Activated CD8-positive, alpha-beta memory T cell treated with anti-CD3 and anti-CD28 coated beads for 36 hours (primary cell): ENCODE measurements at regions not wholly inside any gene's neighbourhood (a gene's known extent, or its start where the extent isn't known, plus 50 kb on each side); places are given as distances from the start of the nearest gene placed in this dataset.

Experiments used
- CTCF ChIA-PET: fragments of 350-600 bp; sonication (Branson Sonifier 250); formaldehyde crosslinking; loops from one replicate; lab custom pipeline; 2021; ENCODE audit warnings: antibody characterized with exemption; lab: Charles Lee
- POLR2A ChIA-PET: fragments of 350-600 bp; sonication (Branson Sonifier 250); formaldehyde crosslinking; loops from one replicate; lab custom pipeline; 2021; ENCODE audit warnings: antibody characterized with exemption; lab: Charles Lee

- ChIA-PET POLR2A (no interaction called here), CTCF (interaction anchor here (1.2 kb wide), 1 partner anchor 147 kb away, joined by 3 read pairs; no protein-coding TSS in a partner anchor)
Measured at GRCh38 chr11:45083544-45084087, 62.8 kb upstream of the PRDM11 start.

GRCh38 chr11:45085646-45086501 is 60.6 kb upstream of the PRDM11 start:
- ChIA-PET CTCF (no interaction called here), POLR2A (no interaction called here)

- CTCF ChIA-PET = no interaction called here
- POLR2A ChIA-PET = no interaction called here
Measured at GRCh38 chr11:45086526-45086925, 59.9 kb upstream of the PRDM11 start.

GRCh38 chr11:45087086-45087899 is 59.1 kb upstream of the PRDM11 start:
- POLR2A ChIA-PET = no interaction called here
- CTCF ChIA-PET = interaction anchor here (1.2 to 1.5 kb wide), 3 partner anchors 16 to 151 kb away, joined by 3 to 4 read pairs (median 3); no protein-coding TSS in a partner anchor

- POLR2A ChIA-PET = no interaction called here
Measured at GRCh38 chr11:45087900-45088160, 58.6 kb upstream of the PRDM11 start.

GRCh38 chr11:45089251-45089650 is 57.2 kb upstream of the PRDM11 start:
- ChIA-PET POLR2A (no interaction called here), CTCF (no interaction called here)

More at GRCh38 chr11:45087900-45088160, 58.6 kb upstream of the PRDM11 start:
- CTCF ChIA-PET = interaction anchor here (1.2 to 1.5 kb wide), 3 partner anchors 15 to 152 kb away, joined by 3 to 4 read pairs (median 3); no protein-coding TSS in a partner anchor

- ChIA-PET CTCF (no interaction called here), POLR2A (no interaction called here)
Measured at GRCh38 chr11:45089676-45090499, 56.6 kb upstream of the PRDM11 start.

GRCh38 chr11:45090607-45091006 is 55.8 kb upstream of the PRDM11 start:
- CTCF ChIA-PET = no interaction called here

GRCh38 chr11:45091563-45092403 is 54.7 kb upstream of the PRDM11 start:
- POLR2A ChIA-PET = no interaction called here
- CTCF ChIA-PET = interaction anchor here (1.2 kb wide), 1 partner anchor 19 kb away, joined by 3 read pairs; no protein-coding TSS in a partner anchor

More at GRCh38 chr11:45090607-45091006, 55.8 kb upstream of the PRDM11 start:
- POLR2A ChIA-PET = no interaction called here

GRCh38 chr11:45092404-45092785 is 54.0 kb upstream of the PRDM11 start:
- POLR2A ChIA-PET = no interaction called here
- CTCF ChIA-PET = interaction anchor here (1.2 to 2.1 kb wide), 3 partner anchors 10 to 155 kb away, joined by 3 to 10 read pairs (median 7); no protein-coding TSS in a partner anchor

- POLR2A ChIA-PET = no interaction called here
- CTCF ChIA-PET = interaction anchor here (1.5 to 2.1 kb wide), 4 partner anchors 9 to 166 kb away, joined by 3 to 10 read pairs (median 7); no protein-coding TSS in a partner anchor
Measured at GRCh38 chr11:45092901-45093760, 53.3 kb upstream of the PRDM11 start.

- POLR2A ChIA-PET = no interaction called here
Measured at GRCh38 chr11:45093761-45094455, 52.5 kb upstream of the PRDM11 start.

GRCh38 chr11:45094958-45095690 is 51.3 kb upstream of the PRDM11 start:
- POLR2A ChIA-PET = no interaction called here
- CTCF ChIA-PET = interaction anchor here (0.7 to 1.8 kb wide), 3 partner anchors 159 to 539 kb away, joined by 3 to 7 read pairs (median 4); no protein-coding TSS in a partner anchor

More at GRCh38 chr11:45093761-45094455, 52.5 kb upstream of the PRDM11 start:
- CTCF ChIA-PET = interaction anchor here (1.5 to 2.1 kb wide), 4 partner anchors 9 to 167 kb away, joined by 3 to 10 read pairs (median 7); no protein-coding TSS in a partner anchor

- ChIA-PET CTCF (interaction anchor here (1.5 kb wide), 1 partner anchor 160 kb away, joined by 4 read pairs; no protein-coding TSS in a partner anchor), POLR2A (no interaction called here)
Measured at GRCh38 chr11:45095691-45096010, 50.8 kb upstream of the PRDM11 start.

- CTCF ChIA-PET = interaction anchor here (1.9 to 15.3 kb wide), 2 partner anchors 8 to 160 kb away, joined by 5 to 585 read pairs; no protein-coding TSS in a partner anchor
- POLR2A ChIA-PET = no interaction called here
Measured at GRCh38 chr11:45096636-45097035, 49.8 kb upstream of the PRDM11 start.
